Right atrium auricular region (tissue), 2 donors: ENCODE measurements at regions not wholly inside any gene's neighbourhood (a gene's known extent, or its start where the extent isn't known, plus 50 kb on each side); places are given as distances from the start of the nearest gene placed in this dataset.

Experiments used
- DNase-seq: peaks from one replicate; pipeline ENCODE4 v3.0.0-alpha.2; 2019; ENCODE audit warnings: low spot score
- H3K27ac ChIP-seq, 2 donors: fragments of 200-600 bp; sonication (generic); 1 replicate in 1 of 2; 2 replicates in 1 of 2; pipeline ENCODE4 v1.5.1; 2016 to 2019
- H3K27me3 ChIP-seq, 2 donors: fragments of 200-600 bp; sonication (generic); one replicate each; pipeline versions ENCODE4 v1.5.1 to v1.6.0; 2017 to 2019
- H3K36me3 ChIP-seq: fragments of 200-600 bp; sonication (generic); one replicate; pipeline ENCODE4 v1.5.1; 2016
- H3K4me1 ChIP-seq, 2 donors: fragments of 200-600 bp; sonication (generic); one replicate each; pipeline versions ENCODE4 v1.5.1 to v1.6.0; 2017 to 2019
- H3K4me3 ChIP-seq, 2 donors: fragments of 200-600 bp; sonication (generic); 1 replicate in 1 of 2; 2 replicates in 1 of 2; pipeline ENCODE4 v1.5.1; 2017 to 2019; ENCODE audit warnings: mild to moderate bottlenecking in 1 of 2, moderate library complexity in 1 of 2
- H3K9me3 ChIP-seq, 2 donors: fragments of 200-600 bp; sonication (generic); one replicate each; pipeline ENCODE4 v1.5.1; 2019
- TF ChIP-seq, protein P1 (sequence below), 2 donors: fragments of 200-600 bp; sonication (generic); IDR thresholded peaks; one replicate each; pipeline ENCODE4 v1.5.1; 2019; ENCODE audit warnings: antibody characterized with exemption in 2 of 2

DNA sequence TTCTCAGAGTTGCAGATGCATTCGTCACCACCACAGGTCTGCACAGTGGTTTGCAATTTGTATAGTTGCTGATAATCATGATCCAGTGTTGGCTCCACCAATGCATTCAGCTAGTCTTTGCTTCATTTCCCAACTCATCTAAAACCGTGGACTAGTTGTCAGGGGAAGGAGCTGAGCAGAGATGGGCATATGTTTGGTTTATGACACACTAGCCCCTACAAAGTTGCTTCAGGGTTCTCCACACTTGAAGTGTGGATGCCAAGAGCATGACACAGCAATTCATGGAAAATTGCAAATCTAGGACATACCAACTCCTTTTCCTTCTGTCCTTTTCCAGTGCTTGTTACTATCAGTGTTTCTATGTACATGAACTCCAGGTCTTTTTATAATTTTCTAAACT lies 168.0 kb downstream of the TNFSF13B start:
- no peaks in the 10 kb centered on the region for H3K27me3 ChIP-seq
- no peaks in the 10 kb centered on the region for H3K4me1 ChIP-seq
- no peak overlapping the region for H3K27ac ChIP-seq
- no peak for DNase-seq
- H3K4me3 ChIP-seq = no peak overlapping the region
- TF ChIP-seq, protein P1, sequence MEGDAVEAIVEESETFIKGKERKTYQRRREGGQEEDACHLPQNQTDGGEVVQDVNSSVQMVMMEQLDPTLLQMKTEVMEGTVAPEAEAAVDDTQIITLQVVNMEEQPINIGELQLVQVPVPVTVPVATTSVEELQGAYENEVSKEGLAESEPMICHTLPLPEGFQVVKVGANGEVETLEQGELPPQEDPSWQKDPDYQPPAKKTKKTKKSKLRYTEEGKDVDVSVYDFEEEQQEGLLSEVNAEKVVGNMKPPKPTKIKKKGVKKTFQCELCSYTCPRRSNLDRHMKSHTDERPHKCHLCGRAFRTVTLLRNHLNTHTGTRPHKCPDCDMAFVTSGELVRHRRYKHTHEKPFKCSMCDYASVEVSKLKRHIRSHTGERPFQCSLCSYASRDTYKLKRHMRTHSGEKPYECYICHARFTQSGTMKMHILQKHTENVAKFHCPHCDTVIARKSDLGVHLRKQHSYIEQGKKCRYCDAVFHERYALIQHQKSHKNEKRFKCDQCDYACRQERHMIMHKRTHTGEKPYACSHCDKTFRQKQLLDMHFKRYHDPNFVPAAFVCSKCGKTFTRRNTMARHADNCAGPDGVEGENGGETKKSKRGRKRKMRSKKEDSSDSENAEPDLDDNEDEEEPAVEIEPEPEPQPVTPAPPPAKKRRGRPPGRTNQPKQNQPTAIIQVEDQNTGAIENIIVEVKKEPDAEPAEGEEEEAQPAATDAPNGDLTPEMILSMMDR (IDR thresholded peaks at IDR 0.05) = no peak
- no peaks in the 10 kb centered on the region for H3K36me3 ChIP-seq
- H3K9me3 ChIP-seq = no peaks in the 10 kb centered on the region

GRCh38 chr13:108439556-108439955 lies 170.0 kb downstream of the TNFSF13B start:
- Histone ChIP-seq H3K27ac (no peak overlapping the region), H3K27me3 (no peaks in the 10 kb centered on the region), H3K36me3 (no peaks in the 10 kb centered on the region), H3K9me3 (no peaks in the 10 kb centered on the region), H3K4me3 (no peak overlapping the region), H3K4me1 (no peaks in the 10 kb centered on the region)
- TF ChIP-seq, protein P1 (IDR thresholded peaks at IDR 0.05) = no peak
- no peak for DNase-seq

DNA sequence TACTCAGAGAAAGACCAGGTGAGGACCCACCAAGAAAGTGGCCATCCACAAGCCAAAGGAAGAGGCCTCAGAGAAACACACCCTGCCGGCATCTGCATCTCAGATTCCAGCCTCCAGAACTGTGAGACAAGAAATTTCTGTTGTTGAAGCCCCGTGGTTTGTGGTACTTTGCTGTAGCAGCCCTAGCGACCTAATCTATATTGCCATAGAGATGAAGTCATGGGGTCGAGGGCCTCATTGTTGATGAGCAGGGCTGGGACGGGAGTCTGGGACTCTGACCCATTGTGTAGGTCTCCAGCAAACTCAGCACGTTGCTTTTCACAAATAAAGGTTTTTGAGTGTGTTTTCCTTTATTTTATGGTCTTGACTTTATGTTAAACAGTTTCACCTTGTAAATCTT lies 174.9 kb downstream of the TNFSF13B start:
- no peak overlapping the region for H3K4me3 ChIP-seq
- TF ChIP-seq, protein P1 (IDR thresholded peaks at IDR 0.05) = no peak
- no peaks in the 10 kb centered on the region for H3K27me3 ChIP-seq
- H3K9me3 ChIP-seq = no peaks in the 10 kb centered on the region
- no peak for DNase-seq
- H3K36me3 ChIP-seq = no peaks in the 10 kb centered on the region
- no peaks in the 10 kb centered on the region for H3K4me1 ChIP-seq
- no peak overlapping the region for H3K27ac ChIP-seq

DNA sequence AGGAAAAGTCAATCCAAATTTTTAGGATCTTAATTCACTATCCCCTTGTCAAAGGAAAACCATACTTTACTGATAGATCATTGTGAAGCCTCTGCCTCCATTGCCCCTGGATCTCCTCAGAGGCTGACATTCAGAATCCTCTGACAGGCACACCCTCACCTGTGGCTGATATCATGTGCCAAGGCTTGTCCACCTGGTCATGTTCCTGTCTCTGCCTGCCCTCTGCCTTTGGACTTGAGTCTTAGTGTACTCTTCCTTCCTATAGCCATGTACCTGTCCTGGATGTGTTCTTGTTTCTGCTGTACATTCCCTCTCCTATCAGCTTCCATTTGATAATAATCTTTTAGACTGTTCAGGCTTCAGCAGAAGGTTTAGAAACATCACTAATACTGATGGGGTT lies 179.4 kb downstream of the TNFSF13B start:
- H3K36me3 ChIP-seq = no peaks in the 10 kb centered on the region
- no peaks in the 10 kb centered on the region for H3K4me1 ChIP-seq
- no peak overlapping the region for H3K27ac ChIP-seq
- no peaks in the 10 kb centered on the region for H3K9me3 ChIP-seq
- no peak for DNase-seq
- no peaks in the 10 kb centered on the region for H3K27me3 ChIP-seq
- TF ChIP-seq, protein P1 (IDR thresholded peaks at IDR 0.05) = no peak
- H3K4me3 ChIP-seq = no peak overlapping the region

DNA sequence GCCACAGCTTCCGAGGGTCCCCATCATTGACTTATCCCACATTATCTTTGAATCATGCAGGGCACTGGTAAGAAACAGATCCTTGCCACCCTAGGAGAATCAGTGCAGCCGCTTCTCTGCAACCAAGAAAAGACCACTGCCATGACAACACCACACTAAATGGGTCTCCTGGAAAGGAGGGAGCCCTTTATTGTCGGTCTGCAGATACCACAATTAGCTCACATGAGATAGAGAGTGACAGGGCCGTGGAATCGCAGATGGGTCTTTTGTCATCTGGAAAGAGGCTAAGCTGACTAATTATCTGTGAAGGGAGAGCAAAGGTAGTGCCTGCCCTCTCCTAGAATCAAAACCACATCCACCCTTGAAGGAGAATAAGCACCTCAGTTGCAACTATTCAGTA lies 178.3 kb upstream of the MYO16 start:
- H3K27ac ChIP-seq = no peak overlapping the region
- DNase-seq = no peak

DNA sequence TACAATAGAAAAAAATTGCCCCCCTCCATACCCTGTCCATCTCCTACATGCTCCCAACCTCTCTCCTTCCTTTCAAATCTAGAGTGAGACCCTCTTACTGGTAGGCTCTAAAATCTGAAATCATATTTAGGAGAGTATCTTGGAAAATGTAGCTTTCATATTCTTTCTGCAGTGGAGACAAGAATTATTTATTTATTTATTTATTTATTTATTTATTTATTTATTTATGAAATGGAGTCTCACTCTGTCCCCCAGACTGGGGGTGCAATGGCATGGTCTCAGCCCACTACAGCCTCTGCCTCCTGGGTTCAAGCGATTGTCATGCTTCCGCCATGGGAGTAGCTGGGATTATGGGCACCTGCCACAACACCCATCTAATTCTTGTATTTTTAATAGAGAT lies 174.1 kb upstream of the MYO16 start:
- Histone ChIP-seq H3K27ac (no peak overlapping the region), H3K4me1 (no peaks in the 10 kb centered on the region), H3K4me3 (no peak overlapping the region), H3K36me3 (no peaks in the 10 kb centered on the region), H3K27me3 (no peaks in the 10 kb centered on the region), H3K9me3 (no peaks in the 10 kb centered on the region)
- TF ChIP-seq, protein P1 (IDR thresholded peaks at IDR 0.05) = no peak
- DNase-seq = no peak

More for the DNA sequence above, 178.3 kb upstream of the MYO16 start:
- TF ChIP-seq, protein P1 (IDR thresholded peaks at IDR 0.05) = no peak
- Histone ChIP-seq H3K4me1 (no peaks in the 10 kb centered on the region), H3K4me3 (no peak overlapping the region), H3K36me3 (no peaks in the 10 kb centered on the region), H3K27me3 (no peaks in the 10 kb centered on the region), H3K9me3 (no peaks in the 10 kb centered on the region)
